Vagina (tissue), 2 donors: ENCODE measurements at regions not wholly inside any gene's neighbourhood (a gene's known extent, or its start where the extent isn't known, plus 50 kb on each side); places are given as distances from the start of the nearest gene placed in this dataset.

ENCODE experiments used
- CTCF ChIP-seq, 3 experiments: fragments of 450-650 bp in 2 of 3; fragments of 200-600 bp in 1 of 3; sonication (generic) in 1 of 3; IDR thresholded peaks; one replicate each; pipeline ENCODE4 v1.5.1; 2017 to 2019; ENCODE audit warnings: antibody characterized with exemption in 3 of 3, mild to moderate bottlenecking in 2 of 3, moderate library complexity in 2 of 3
- POLR2A ChIP-seq, 2 donors: fragments of 450-650 bp; IDR thresholded peaks; one replicate each; pipeline ENCODE4 v1.6.1; 2017; ENCODE audit warnings: antibody characterized with exemption in 2 of 2, mild to moderate bottlenecking in 2 of 2, moderate library complexity in 2 of 2

GRCh38 chr1:65082346-65083040, 65.5 kb upstream of the AK4 start:
- no peak for TF ChIP-seq CTCF (IDR thresholded peaks at IDR 0.05)
- TF ChIP-seq POLR2A (IDR thresholded peaks at IDR 0.05), result no peak
